ENCODE measurements at regions not wholly inside any gene's neighbourhood (a gene's known extent, or its start where the extent isn't known, plus 50 kb on each side); places are given as distances from the start of the nearest gene placed in this dataset.

DNA sequence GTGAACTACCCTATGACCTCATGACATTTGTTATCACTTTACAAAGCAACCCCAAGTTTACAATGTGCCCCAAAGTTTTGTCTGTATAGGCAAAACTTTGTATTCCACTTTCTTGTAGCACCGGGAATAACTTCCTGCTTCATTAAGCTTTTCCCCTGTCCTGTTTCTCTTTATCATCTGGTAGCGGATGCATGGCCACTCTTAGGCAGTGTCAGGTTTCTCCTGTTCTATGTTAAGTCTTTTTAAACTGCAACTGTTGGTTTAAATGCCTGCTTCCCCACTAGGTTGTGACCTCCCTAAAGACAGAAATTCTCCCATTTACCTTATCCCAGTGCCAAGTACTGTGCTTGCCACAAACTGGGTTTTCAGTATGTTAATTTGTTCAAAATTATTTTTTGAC is 433.6 kb upstream of the DPH6 start:
- TF ChIP-seq, protein P1, sequence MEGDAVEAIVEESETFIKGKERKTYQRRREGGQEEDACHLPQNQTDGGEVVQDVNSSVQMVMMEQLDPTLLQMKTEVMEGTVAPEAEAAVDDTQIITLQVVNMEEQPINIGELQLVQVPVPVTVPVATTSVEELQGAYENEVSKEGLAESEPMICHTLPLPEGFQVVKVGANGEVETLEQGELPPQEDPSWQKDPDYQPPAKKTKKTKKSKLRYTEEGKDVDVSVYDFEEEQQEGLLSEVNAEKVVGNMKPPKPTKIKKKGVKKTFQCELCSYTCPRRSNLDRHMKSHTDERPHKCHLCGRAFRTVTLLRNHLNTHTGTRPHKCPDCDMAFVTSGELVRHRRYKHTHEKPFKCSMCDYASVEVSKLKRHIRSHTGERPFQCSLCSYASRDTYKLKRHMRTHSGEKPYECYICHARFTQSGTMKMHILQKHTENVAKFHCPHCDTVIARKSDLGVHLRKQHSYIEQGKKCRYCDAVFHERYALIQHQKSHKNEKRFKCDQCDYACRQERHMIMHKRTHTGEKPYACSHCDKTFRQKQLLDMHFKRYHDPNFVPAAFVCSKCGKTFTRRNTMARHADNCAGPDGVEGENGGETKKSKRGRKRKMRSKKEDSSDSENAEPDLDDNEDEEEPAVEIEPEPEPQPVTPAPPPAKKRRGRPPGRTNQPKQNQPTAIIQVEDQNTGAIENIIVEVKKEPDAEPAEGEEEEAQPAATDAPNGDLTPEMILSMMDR (IDR thresholded peaks at IDR 0.05; ENCODE audit: insufficient read depth, low read depth, low read length): no peak
- no peak for TF ChIP-seq EZH2 (IDR thresholded peaks at IDR 0.05; ENCODE audit: insufficient read depth, low read length)

All from astrocyte (in vitro differentiated cells and primary cell).